Activated naive CD4-positive, alpha-beta T cell treated with anti-CD3 and anti-CD28 coated beads for 36 hours (primary cell): ENCODE measurements at regions not wholly inside any gene's neighbourhood (a gene's known extent, or its start where the extent isn't known, plus 50 kb on each side); places are given as distances from the start of the nearest gene placed in this dataset.
"Not testable (repeated sequence)": the region's sequence is repeated elsewhere in the genome, so short reads cannot be mapped to it uniquely, and the experiment has no call there.

ENCODE experiments used
- CTCF ChIA-PET: fragments of 350-600 bp; sonication (Branson Sonifier 250); formaldehyde crosslinking; loops from one replicate; lab custom pipeline; 2021; ENCODE audit warnings: antibody characterized with exemption; lab: Charles Lee
- DNase-seq: peaks from one replicate; pipeline ENCODE4 v3.0.0-alpha.2; 2020
- H3K27ac Mint-ChIP-seq: one replicate; pipeline ENCODE4 v1.8.0; 2021; ENCODE audit warnings: mild to moderate bottlenecking, mixed read lengths
- H3K27me3 Mint-ChIP-seq: one replicate; pipeline ENCODE4 v1.8.0; 2021; ENCODE audit warnings: low read depth, mixed read lengths
- H3K36me3 Mint-ChIP-seq: one replicate; pipeline ENCODE4 v1.8.0; 2021; ENCODE audit warnings: low read depth, mixed read lengths
- H3K4me1 Mint-ChIP-seq: one replicate; pipeline ENCODE4 v1.8.0; 2021; ENCODE audit warnings: low read depth, mixed read lengths
- H3K4me3 Mint-ChIP-seq: one replicate; pipeline ENCODE4 v1.8.0; 2021; ENCODE audit warnings: mild to moderate bottlenecking, moderate library complexity, mixed read lengths
- H3K9me3 Mint-ChIP-seq: one replicate; pipeline ENCODE4 v1.8.0; 2021; ENCODE audit warnings: mixed read lengths
- intact Hi-C: fragments of 100-400 bp; cut with micrococcal nuclease; formaldehyde crosslinking; loops from one replicate; pipeline ENCODE4 v1.15.1; 2023

- CTCF ChIA-PET, result no interaction called here
- H3K4me1 Mint-ChIP-seq, result no peaks in the 10 kb centered on the region
- intact Hi-C loops, result no loop called here
- H3K27ac Mint-ChIP-seq, result no peak overlapping the region
- H3K27me3 Mint-ChIP-seq, result no peaks in the 10 kb centered on the region
- no peaks in the 10 kb centered on the region for H3K36me3 Mint-ChIP-seq
- no peak for DNase-seq
- no peak overlapping the region for H3K4me3 Mint-ChIP-seq
- H3K9me3 Mint-ChIP-seq, result no peaks in the 10 kb centered on the region
Measured at GRCh38 chr13:70520275-70521036, 412.2 kb upstream of the KLHL1 start.

DNA sequence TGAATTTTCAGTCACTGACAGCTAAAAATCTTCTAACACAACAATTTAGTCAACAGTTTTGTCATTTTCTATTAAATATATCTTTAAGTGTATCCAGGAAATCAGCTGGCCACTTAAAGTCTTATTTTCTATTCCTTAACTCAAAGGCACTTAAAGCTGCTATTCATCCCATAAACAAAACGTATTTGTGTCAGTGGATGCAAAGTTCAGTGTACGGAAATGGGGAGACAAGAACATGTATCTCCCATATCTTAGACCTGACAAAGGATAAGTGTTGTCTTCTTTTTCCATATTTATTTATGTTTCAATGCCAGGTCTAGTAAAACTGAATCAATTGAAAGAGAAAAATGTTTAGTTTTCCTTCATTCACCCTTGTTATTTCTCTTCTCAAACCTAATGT is 409.8 kb upstream of the KLHL1 start:
- Mint-ChIP-seq H3K36me3 (no peaks in the 10 kb centered on the region), H3K4me3 (no peak overlapping the region), H3K27me3 (no peaks in the 10 kb centered on the region), H3K4me1 (no peaks in the 10 kb centered on the region), H3K9me3 (no peaks in the 10 kb centered on the region), H3K27ac (no peak overlapping the region)
- DNase-seq, result no peak
- CTCF ChIA-PET, result no interaction called here
- intact Hi-C loops, result no loop called here

- Mint-ChIP-seq H3K9me3 (no peaks in the 10 kb centered on the region), H3K27ac (no peak overlapping the region), H3K36me3 (no peaks in the 10 kb centered on the region), H3K4me1 (no peaks in the 10 kb centered on the region), H3K27me3 (no peaks in the 10 kb centered on the region), H3K4me3 (no peak overlapping the region)
- no peak for DNase-seq
- CTCF ChIA-PET, result no interaction called here
- intact Hi-C loops, result no loop called here
Measured at GRCh38 chr13:70516226-70516625, 408.0 kb upstream of the KLHL1 start.

- intact Hi-C loops, H3K27me3 Mint-ChIP-seq, H3K4me3 Mint-ChIP-seq, H3K4me1 Mint-ChIP-seq, H3K36me3 Mint-ChIP-seq, CTCF ChIA-PET, H3K9me3 Mint-ChIP-seq, DNase-seq, H3K27ac Mint-ChIP-seq: not testable (repeated sequence)
Measured at GRCh38 chr13:70511861-70512417, 403.7 kb upstream of the KLHL1 start.

DNA sequence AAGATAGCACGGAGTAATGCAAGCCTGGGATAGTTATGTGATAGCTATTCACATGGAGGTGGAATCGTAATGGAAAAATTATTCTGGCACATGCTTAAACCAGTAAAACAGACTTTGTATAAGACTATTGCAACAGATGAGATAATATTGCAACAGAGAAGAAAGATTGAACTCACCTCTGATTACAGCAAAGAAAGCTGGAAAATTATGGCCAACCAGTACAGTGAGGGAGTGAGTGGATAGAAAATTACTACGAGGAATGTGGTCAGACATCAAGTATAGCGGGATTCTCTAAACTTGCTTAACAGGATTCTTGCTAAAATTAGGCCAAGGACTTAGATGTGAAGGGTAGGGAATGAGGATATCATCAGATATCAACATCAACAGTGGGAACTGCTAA is 397.6 kb upstream of the KLHL1 start:
- Mint-ChIP-seq H3K27ac (no peak overlapping the region), H3K4me3 (no peak overlapping the region)

DNA sequence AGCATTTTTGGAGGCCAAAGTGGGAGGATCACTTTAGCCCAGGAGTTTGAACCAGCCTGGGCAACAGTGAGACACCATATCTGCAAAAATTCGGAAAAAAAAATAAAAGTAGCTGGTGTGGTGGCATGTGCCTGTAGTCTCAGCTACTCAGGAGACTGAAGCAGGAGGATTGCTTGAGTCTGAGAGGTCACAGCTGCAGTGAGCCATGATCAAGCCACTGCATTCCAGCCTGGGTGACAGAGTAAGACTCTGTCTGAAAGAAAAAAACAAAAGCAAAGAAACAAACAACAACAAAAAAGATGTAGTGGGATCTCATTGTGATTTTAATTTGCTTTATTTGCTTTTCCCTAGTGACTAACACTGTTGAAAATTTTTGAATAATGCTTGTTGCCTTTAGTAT is 394.7 kb upstream of the KLHL1 start:
- Mint-ChIP-seq H3K36me3 (no peaks in the 10 kb centered on the region), H3K27me3 (no peaks in the 10 kb centered on the region), H3K4me3 (no peak overlapping the region), H3K9me3 (no peaks in the 10 kb centered on the region), H3K4me1 (no peaks in the 10 kb centered on the region), H3K27ac (no peak overlapping the region)
- CTCF ChIA-PET, result no interaction called here
- intact Hi-C loops, result no loop called here
- no peak for DNase-seq

More for the DNA sequence above, 397.6 kb upstream of the KLHL1 start:
- CTCF ChIA-PET, result no interaction called here
- H3K4me1 Mint-ChIP-seq, result no peaks in the 10 kb centered on the region
- intact Hi-C loops, result no loop called here
- peaks cover 3% of the 10 kb centered on the region for H3K9me3 Mint-ChIP-seq
- no peaks in the 10 kb centered on the region for H3K36me3 Mint-ChIP-seq
- no peaks in the 10 kb centered on the region for H3K27me3 Mint-ChIP-seq
- DNase-seq, result no peak

DNA sequence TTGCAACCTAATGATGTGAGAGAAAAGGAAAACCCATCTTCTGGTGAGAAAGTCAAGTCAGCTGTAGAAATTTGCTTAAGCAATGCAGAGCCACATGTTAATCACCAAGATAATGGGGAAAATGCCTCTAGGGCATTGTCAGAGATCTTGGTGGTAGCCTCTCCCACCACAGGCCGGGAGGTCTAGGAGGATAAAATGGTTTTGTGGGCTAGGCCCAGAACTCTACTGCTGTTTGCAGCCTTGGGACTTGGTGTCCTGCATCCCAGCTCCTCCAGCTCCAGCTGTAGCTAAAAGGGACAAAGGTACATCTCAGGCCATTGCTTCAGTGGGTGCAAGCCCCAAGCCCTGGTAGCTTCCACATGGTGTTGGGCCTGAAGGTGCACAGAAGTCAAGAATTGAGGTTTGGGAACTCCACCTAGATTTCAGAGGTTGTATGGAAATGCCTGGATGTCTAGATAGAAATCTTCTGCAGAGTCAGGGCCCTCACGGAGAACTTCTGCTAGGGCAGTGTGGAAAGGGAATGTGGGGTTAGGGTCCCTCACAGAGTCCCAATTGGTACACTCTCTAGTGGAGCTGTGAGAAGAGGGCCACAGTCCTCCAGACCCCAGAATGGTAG is 382.2 kb upstream of the KLHL1 start:
- Mint-ChIP-seq H3K4me1 (no peaks in the 10 kb centered on the region), H3K36me3 (no peaks in the 10 kb centered on the region), H3K27me3 (no peaks in the 10 kb centered on the region), H3K27ac (no peak overlapping the region), H3K4me3 (no peak overlapping the region), H3K9me3 (peaks cover 12% of the 10 kb centered on the region)
- CTCF ChIA-PET, result no interaction called here
- intact Hi-C loops, result no loop called here
- DNase-seq, result no peak

DNA sequence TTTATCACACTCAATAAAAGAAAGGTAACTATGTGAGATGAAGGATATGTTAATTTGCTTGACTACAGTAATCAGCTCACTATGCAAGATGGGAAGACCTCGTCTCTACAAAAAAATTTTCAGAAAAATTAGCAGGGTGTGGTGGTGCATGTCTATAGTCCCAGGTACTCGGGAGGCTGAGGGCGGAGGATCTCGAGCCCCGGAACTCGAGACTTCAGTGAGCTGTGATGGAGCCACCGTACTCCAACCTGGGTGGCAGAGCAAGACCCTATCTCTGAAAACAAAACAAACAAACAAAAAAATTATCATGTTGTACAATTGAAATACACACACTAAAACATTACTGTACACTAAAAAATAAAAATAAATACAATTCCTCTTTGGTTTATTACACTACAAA is 376.7 kb upstream of the KLHL1 start:
- Mint-ChIP-seq H3K4me1 (no peaks in the 10 kb centered on the region), H3K27me3 (no peaks in the 10 kb centered on the region), H3K27ac (no peak overlapping the region), H3K4me3 (no peak overlapping the region), H3K36me3 (no peaks in the 10 kb centered on the region), H3K9me3 (peaks cover 4% of the 10 kb centered on the region)
- no peak for DNase-seq
- intact Hi-C loops, result no loop called here
- CTCF ChIA-PET, result no interaction called here

- Mint-ChIP-seq H3K27me3 (no peaks in the 10 kb centered on the region), H3K9me3 (peaks cover 2% of the 10 kb centered on the region), H3K4me1 (no peaks in the 10 kb centered on the region), H3K36me3 (no peaks in the 10 kb centered on the region), H3K27ac (no peak overlapping the region), H3K4me3 (no peak overlapping the region)
- intact Hi-C loops, result no loop called here
- CTCF ChIA-PET, result no interaction called here
- DNase-seq, result no peak
Measured at GRCh38 chr13:70483599-70484276, 375.5 kb upstream of the KLHL1 start.

- CTCF ChIA-PET, result no interaction called here
- H3K4me3 Mint-ChIP-seq, result no peak overlapping the region
- H3K9me3 Mint-ChIP-seq, result no peaks in the 10 kb centered on the region
- H3K27ac Mint-ChIP-seq, result no peak overlapping the region
- H3K4me1 Mint-ChIP-seq, result no peaks in the 10 kb centered on the region
- intact Hi-C loops, result no loop called here
- H3K36me3 Mint-ChIP-seq, result no peaks in the 10 kb centered on the region
- H3K27me3 Mint-ChIP-seq, result no peaks in the 10 kb centered on the region
- no peak for DNase-seq
Measured at GRCh38 chr13:70473907-70474306, 365.7 kb upstream of the KLHL1 start.

DNA sequence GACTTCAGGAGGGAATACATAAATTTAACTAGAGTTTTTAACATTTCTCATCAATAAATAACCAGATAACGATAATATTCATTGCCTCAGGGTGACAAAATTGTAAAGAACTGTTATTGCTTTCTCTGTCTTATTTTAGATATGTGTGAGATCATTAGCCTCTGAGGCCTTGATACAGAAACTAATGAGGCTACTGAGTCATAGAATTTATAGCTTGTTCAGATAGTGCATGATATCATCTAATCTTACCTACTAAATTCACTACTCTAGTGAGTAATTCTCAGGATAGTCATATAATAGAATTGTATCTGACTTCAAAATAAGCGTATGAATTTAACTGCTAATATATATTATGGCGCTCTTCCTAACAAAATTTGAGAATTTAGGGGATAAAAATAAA is 360.8 kb upstream of the KLHL1 start:
- intact Hi-C loops, result no loop called here
- H3K4me1 Mint-ChIP-seq, result no peaks in the 10 kb centered on the region
- no peaks in the 10 kb centered on the region for H3K36me3 Mint-ChIP-seq
- DNase-seq, result no peak
- H3K27ac Mint-ChIP-seq, result no peak overlapping the region
- peaks cover 1% of the 10 kb centered on the region for H3K9me3 Mint-ChIP-seq
- CTCF ChIA-PET, result no interaction called here
- H3K4me3 Mint-ChIP-seq, result no peak overlapping the region
- no peaks in the 10 kb centered on the region for H3K27me3 Mint-ChIP-seq

GRCh38 chr13:70457474-70457873 is 349.2 kb upstream of the KLHL1 start:
- intact Hi-C loops, result no loop called here

GRCh38 chr13:70448820-70449219 is 340.6 kb upstream of the KLHL1 start:
- Mint-ChIP-seq H3K27ac (no peak overlapping the region), H3K9me3 (peaks cover 3% of the 10 kb centered on the region), H3K4me3 (no peak overlapping the region), H3K27me3 (no peaks in the 10 kb centered on the region), H3K4me1 (no peaks in the 10 kb centered on the region), H3K36me3 (no peaks in the 10 kb centered on the region)
- intact Hi-C loops, result no loop called here
- CTCF ChIA-PET, result no interaction called here
- DNase-seq, result no peak

More at GRCh38 chr13:70457474-70457873, 349.2 kb upstream of the KLHL1 start:
- H3K36me3 Mint-ChIP-seq, result no peaks in the 10 kb centered on the region
- no peak overlapping the region for H3K4me3 Mint-ChIP-seq
- H3K4me1 Mint-ChIP-seq, result no peaks in the 10 kb centered on the region
- H3K27ac Mint-ChIP-seq, result no peak overlapping the region
- CTCF ChIA-PET, result no interaction called here
- peaks cover 13% of the 10 kb centered on the region for H3K9me3 Mint-ChIP-seq
- no peak for DNase-seq
- H3K27me3 Mint-ChIP-seq, result no peaks in the 10 kb centered on the region
